Heart left ventricle (tissue), 16 donors: ENCODE measurements at regions not wholly inside any gene's neighbourhood (a gene's known extent, or its start where the extent isn't known, plus 50 kb on each side); places are given as distances from the start of the nearest gene placed in this dataset.
A peak's percentile ranks its signal among the peaks of the same experiment; 100 is the strongest.

Experiments used
- ATAC-seq, 4 donors: fragments of 200-7000 bp; cut with Tn5 transposase; one replicate each; pipeline ENCODE4 v1.9.1; 2020 to 2022; ENCODE audit warnings: moderate library complexity in 4 of 4, mild to moderate bottlenecking in 3 of 4, moderate number of reproducible peaks in 1 of 4
- DNase-seq, 5 donors: peaks; one replicate each; pipeline ENCODE4 v3.0.0-alpha.2; 2020
- H3K27ac ChIP-seq, 12 donors: fragments of 200-600 bp; sonication (generic) in 4 of 12; one replicate each; pipeline versions ENCODE4 v1.5.0 to v1.8.0; 2016 to 2022; ENCODE audit warnings: mild to moderate bottlenecking in 2 of 12
- H3K27me3 ChIP-seq, 9 donors: fragments of 200-600 bp; sonication (generic) in 2 of 9; one replicate each; pipeline versions ENCODE4 v1.5.1 to v1.8.0; 2016 to 2022; ENCODE audit warnings: mild to moderate bottlenecking in 3 of 9
- H3K36me3 ChIP-seq, 9 donors: fragments of 200-600 bp; sonication (generic) in 2 of 9; one replicate each; pipeline versions ENCODE4 v1.5.0 to v1.8.0; 2018 to 2022; ENCODE audit warnings: mild to moderate bottlenecking in 2 of 9
- H3K4me1 ChIP-seq, 12 donors: fragments of 200-600 bp; sonication (generic) in 4 of 12; one replicate each; pipeline versions ENCODE4 v1.5.0 to v1.8.0; 2016 to 2022; ENCODE audit warnings: mild to moderate bottlenecking in 3 of 12
- H3K4me3 ChIP-seq, 12 donors: fragments of 200-600 bp; sonication (generic) in 4 of 12; one replicate each; pipeline versions ENCODE4 v1.5.0 to v1.8.0; 2017 to 2022; ENCODE audit warnings: mild to moderate bottlenecking in 9 of 12, moderate library complexity in 4 of 12
- H3K9me3 ChIP-seq, 12 donors: fragments of 200-600 bp; sonication (generic) in 4 of 12; one replicate each; pipeline versions ENCODE4 v1.5.0 to v1.8.0; 2016 to 2022; ENCODE audit warnings: mild to moderate bottlenecking in 1 of 12
- POLR2A ChIP-seq, 2 donors: fragments of 450-650 bp; IDR thresholded peaks; one replicate each; pipeline ENCODE4 v1.6.1; 2017; ENCODE audit warnings: antibody characterized with exemption in 2 of 2, mild to moderate bottlenecking in 2 of 2, moderate library complexity in 2 of 2
- WGBS, 4 donors: extraction: QIAGEN DNeasy Blood & Tissue Kit in 2 of 4; methylation state at CpG; one replicate each; pipeline versions ENCODE4 v1.1.5 to v1.1.7; 2013 to 2018; 5-methylcytosine and 5-hydroxymethylcytosine counted together
- intact Hi-C, 10 donors: fragments of 100-400 bp; cut with DNase I; formaldehyde crosslinking; loops; one replicate each; pipeline versions ENCODE4 v1.11.1 to v1.14.2; 2022
- TF ChIP-seq, protein P1 (sequence below), 12 donors: fragments of 200-600 bp; sonication (generic) in 4 of 12; IDR thresholded peaks; one replicate each; pipeline versions ENCODE4 v1.5.0 to v1.8.0; 2018 to 2022; ENCODE audit warnings: antibody characterized with exemption in 12 of 12, mild to moderate bottlenecking in 5 of 12
- donor health status: ischemic (EF 13 %, LVEDD 7.1; RV severe dilation, severe dysfunction).
- donor health status: healthy with polysubstance abuse.
- donor health status: DM: no; HTN: yes; CAD: no.
- donor health status: DM: no; HTN: no; CAD: no.
- donor health status: ischemic (EF 25% LVEDD 6.9; RV normal size, moderate dysfunction).
- donor health status: ischemic (EF 25% LVEDD 5.7; RV mildly dilated, moderate dysfunction).
- donor health status: healthy.
- donor health status: DM: yes; HTN: yes; CAD: no.
- donor health status: ischemic (EF 35%, LVEDD 5.7; RV mildly dilated, moderate dysfunction).
- donor health status: nonischemic (EF 11% LVEDD 7.7; RV severe dilation, severe dysfunction).
- donor health status: DM: yes; HTN: yes; CAD: no.
- donor health status: PGD.
- donor health status: ischemic (EF 29% LVEDD 5.4; RV normal size, mild dysfunction).
- donor health status: nonischemic (EF 23%, LVEDD 6.1; RV moderate dilation, normal function).

DNA sequence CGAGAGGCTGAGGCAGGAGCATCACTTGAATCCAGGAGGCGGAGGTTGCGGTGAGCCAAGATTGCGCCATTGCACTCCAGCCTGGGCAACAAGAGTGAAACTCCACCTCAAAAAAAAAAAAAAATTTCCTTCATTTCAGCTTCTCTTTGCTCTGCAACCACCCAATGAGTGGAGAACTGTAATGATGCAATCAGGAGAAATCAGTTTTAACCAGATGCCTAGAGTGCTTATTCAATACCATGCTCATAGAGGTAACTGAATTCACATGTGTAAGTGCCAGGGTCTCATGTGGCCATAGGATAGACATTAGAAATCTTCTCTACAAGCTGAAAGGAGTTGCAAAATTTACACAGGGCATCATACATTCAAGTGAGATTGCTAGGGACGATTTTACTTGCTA lies 70.6 kb downstream of the HMHB1 start:
- DNase-seq (no peak), ATAC-seq (no peak)
- no peaks in the 10 kb centered on the region for H3K9me3 ChIP-seq
- TF ChIP-seq POLR2A (IDR thresholded peaks at IDR 0.05), result no peak
- TF ChIP-seq, protein P1, sequence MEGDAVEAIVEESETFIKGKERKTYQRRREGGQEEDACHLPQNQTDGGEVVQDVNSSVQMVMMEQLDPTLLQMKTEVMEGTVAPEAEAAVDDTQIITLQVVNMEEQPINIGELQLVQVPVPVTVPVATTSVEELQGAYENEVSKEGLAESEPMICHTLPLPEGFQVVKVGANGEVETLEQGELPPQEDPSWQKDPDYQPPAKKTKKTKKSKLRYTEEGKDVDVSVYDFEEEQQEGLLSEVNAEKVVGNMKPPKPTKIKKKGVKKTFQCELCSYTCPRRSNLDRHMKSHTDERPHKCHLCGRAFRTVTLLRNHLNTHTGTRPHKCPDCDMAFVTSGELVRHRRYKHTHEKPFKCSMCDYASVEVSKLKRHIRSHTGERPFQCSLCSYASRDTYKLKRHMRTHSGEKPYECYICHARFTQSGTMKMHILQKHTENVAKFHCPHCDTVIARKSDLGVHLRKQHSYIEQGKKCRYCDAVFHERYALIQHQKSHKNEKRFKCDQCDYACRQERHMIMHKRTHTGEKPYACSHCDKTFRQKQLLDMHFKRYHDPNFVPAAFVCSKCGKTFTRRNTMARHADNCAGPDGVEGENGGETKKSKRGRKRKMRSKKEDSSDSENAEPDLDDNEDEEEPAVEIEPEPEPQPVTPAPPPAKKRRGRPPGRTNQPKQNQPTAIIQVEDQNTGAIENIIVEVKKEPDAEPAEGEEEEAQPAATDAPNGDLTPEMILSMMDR (IDR thresholded peaks at IDR 0.05), result no peak
- 85 to 95% (median 91%) methylated on average over 5 of the region's 5 CpGs for WGBS, 4 donors
- intact Hi-C loops, result no loop called here
- peaks cover 0 to 21% (median 11%) of the 10 kb centered on the region in 12 donors for H3K4me1 ChIP-seq
- H3K27ac ChIP-seq, result no peak overlapping the region
- no peaks in the 10 kb centered on the region for H3K27me3 ChIP-seq
- no peaks in the 10 kb centered on the region for H3K36me3 ChIP-seq
- H3K4me3 ChIP-seq, result no peak overlapping the region

DNA sequence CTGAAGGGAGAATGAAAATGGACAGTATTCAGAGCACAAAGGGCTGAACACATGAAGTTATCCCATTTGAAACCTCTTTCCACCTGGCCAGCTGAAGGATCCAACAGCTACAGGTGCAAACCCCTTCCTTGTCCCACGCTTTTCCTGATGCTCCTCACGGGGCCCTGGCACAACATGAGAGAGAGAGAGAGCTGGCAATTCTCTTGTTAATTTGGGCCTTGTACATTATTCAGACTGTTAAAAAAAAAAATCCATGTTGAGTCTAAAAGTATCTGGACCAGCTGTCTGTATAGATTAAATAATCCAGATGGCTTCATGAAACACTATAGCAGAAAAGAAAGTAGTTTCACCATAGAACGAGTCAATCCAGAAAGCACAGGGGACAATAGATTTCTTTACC lies 74.1 kb downstream of the HMHB1 start:
- 65 to 72% (median 67%) methylated on average over 3 of the region's 3 CpGs for WGBS, 4 donors

DNA sequence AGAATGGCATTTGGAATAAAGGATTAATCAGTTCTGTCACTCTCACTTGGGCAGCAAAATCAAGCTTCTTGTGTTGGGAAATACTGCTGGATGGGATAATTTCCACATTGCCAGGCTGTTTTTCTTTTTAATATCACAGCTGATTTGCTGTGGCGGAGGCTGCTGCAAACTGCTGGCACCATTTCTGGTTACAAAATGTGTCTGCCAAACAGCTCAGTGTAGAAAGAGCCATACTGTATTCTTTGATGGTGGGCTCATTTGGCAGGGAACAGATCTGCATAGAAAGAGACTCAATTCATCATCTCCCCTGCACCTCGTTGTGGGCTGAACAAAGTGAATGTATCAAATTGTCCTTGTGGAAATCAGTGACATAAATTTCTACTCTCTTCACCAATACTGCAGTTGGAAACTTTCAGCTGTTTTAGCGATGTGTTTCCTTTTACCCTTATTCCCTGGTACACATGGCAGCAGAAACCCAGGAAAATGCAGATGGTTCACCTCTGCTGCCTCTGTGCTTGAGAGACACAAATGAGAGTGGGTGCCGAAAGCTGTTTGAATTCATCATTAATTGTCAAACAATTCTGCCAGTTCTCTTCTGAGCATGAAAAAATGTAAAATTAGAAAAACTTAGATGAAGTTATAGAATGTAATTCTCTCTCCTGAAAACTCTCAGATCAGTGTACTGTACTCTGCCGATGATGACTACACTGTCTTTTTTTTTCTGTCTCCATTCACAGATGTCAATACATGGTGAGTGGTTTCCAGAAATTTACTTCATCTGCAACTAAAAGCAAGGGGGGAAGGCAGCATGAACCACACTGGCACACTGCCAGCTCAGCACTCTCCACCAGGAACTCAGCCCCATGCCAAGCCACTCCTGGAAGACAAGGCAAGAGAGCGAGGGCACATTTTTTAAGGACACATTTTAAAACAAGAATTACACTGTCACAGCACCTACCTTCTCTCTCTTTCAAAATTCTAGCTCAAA lies 75.0 kb downstream of the HMHB1 start:
- Histone ChIP-seq H3K27ac (peak overlapping the region in 7 of 12 donors; percentile 4 to 64 (median 46)), H3K36me3 (no peaks in the 10 kb centered on the region), H3K4me3 (no peak overlapping the region), H3K4me1 (peaks cover 0 to 34% (median 18%) of the 10 kb centered on the region in 12 donors), H3K27me3 (no peaks in the 10 kb centered on the region), H3K9me3 (no peaks in the 10 kb centered on the region)
- TF ChIP-seq, protein P1 (IDR thresholded peaks at IDR 0.05), result no peak
- no peak for TF ChIP-seq POLR2A (IDR thresholded peaks at IDR 0.05)
- WGBS, 4 donors, result 41 to 55% (median 48%) methylated on average over 6 of the region's 6 CpGs
- peak; percentile 47 to 63 (median 54) for ATAC-seq
- intact Hi-C loops, result no loop called here
- DNase-seq, result peak; percentile 36 to 65 (median 62)

More for the DNA sequence above, 74.1 kb downstream of the HMHB1 start:
- H3K4me1 ChIP-seq, result peaks cover 0 to 34% (median 18%) of the 10 kb centered on the region in 12 donors
- DNase-seq, result no peak
- H3K27me3 ChIP-seq, result no peaks in the 10 kb centered on the region
- ATAC-seq, result no peak
- TF ChIP-seq, protein P1 (IDR thresholded peaks at IDR 0.05), result no peak
- no peak for TF ChIP-seq POLR2A (IDR thresholded peaks at IDR 0.05)
- H3K36me3 ChIP-seq, result no peaks in the 10 kb centered on the region
- no peaks in the 10 kb centered on the region for H3K9me3 ChIP-seq
- intact Hi-C loops, result no loop called here
- H3K4me3 ChIP-seq, result no peak overlapping the region
- peak overlapping the region in 4 of 12 donors; percentile 4 to 50 (median 34) for H3K27ac ChIP-seq

DNA sequence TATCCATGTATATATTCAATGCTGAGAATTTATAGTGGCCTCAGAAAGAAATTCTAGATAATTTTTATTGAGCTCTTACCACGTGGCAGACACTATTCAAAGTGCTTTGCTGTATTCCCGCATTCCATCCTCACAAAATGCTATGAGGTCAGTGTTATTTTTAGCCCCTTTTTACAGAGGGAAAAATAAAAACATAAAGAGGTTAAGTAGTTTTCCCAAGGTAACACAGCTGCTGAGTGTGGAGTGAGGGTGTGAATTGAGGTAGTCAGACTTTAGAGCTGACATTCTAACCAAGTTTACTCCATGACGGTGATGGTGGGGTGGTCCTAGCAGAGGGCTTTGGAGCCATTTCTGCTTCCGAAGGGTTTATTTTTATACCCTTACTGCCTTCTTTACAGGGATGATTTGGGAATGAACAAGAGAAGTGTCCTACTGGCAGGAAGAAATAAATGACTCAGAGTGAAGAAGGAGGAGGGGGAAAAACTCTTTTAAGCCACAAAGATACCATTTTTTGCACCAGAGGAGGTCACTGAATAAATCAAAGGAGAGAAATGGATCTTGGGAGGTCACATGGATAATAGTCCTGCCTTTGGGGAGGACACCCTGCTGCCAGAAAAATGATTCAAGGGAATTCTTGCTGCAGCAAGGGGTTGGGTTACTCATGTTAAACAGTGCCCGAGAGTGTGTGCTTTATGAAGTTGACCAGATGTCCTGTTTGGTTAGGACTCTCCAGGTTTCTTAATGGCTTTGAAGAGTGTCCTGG lies 76.1 kb downstream of the HMHB1 start:
- 36 to 41% (median 39%) methylated on average over 5 of the region's 5 CpGs for WGBS, 4 donors
- Histone ChIP-seq H3K9me3 (no peaks in the 10 kb centered on the region), H3K4me1 (peaks cover 0 to 34% (median 18%) of the 10 kb centered on the region in 12 donors), H3K27me3 (no peaks in the 10 kb centered on the region), H3K27ac (peak overlapping the region in 10 of 12 donors; percentile 8 to 65 (median 44)), H3K4me3 (no peak overlapping the region), H3K36me3 (no peaks in the 10 kb centered on the region)
- ATAC-seq, result peak; percentile 31 to 70 (median 58)
- no peak for DNase-seq
- TF ChIP-seq POLR2A (IDR thresholded peaks at IDR 0.05), result no peak
- TF ChIP-seq, protein P1 (IDR thresholded peaks at IDR 0.05), result no peak
- intact Hi-C loops, result no loop called here
